ENCODE measurements at regions not wholly inside any gene's neighbourhood (a gene's known extent, or its start where the extent isn't known, plus 50 kb on each side); places are given as distances from the start of the nearest gene placed in this dataset.

GRCh38 chr16:86977076-86977676, 340.0 kb downstream of the C16orf95 start:
- H3K36me3 ChIP-seq (ENCODE audit: low read depth, missing control alignments): no peaks in the 10 kb centered on the region
- 77 to 80% methylated on average over 11 to 17 of the region's 17 CpGs for WGBS, 2 donors

GRCh38 chr16:86978445-86979030, 338.7 kb downstream of the C16orf95 start:
- H3K36me3 ChIP-seq (ENCODE audit: low read depth, missing control alignments): no peaks in the 10 kb centered on the region
- H3K27me3 ChIP-seq: no peaks in the 10 kb centered on the region
- no peak for DNase-seq
- no peak for TF ChIP-seq POLR2A (IDR thresholded peaks at IDR 0.05)
- no peak for TF ChIP-seq CTCF (IDR thresholded peaks at IDR 0.05)
- H3K27ac ChIP-seq: no peak overlapping the region
- 80 to 91% methylated on average over 1 to 12 of the region's 12 CpGs for WGBS, 2 donors
- intact Hi-C loops (cut with DNase I; ENCODE audit: low total_unique reads): no loop called here
- no peak overlapping the region for H3K4me3 ChIP-seq
- no peaks in the 10 kb centered on the region for H3K9me3 ChIP-seq
- no peaks in the 10 kb centered on the region for H3K4me1 ChIP-seq

More at GRCh38 chr16:86977076-86977676, 340.0 kb downstream of the C16orf95 start:
- Histone ChIP-seq H3K4me3 (no peak overlapping the region), H3K4me1 (no peaks in the 10 kb centered on the region), H3K9me3 (no peaks in the 10 kb centered on the region), H3K27me3 (no peaks in the 10 kb centered on the region), H3K27ac (no peak overlapping the region)
- intact Hi-C loops (cut with DNase I; ENCODE audit: low total_unique reads): no loop called here
- no peak for TF ChIP-seq POLR2A (IDR thresholded peaks at IDR 0.05)
- no peak for TF ChIP-seq CTCF (IDR thresholded peaks at IDR 0.05)
- DNase-seq: no peak

- no peak for TF ChIP-seq POLR2A (IDR thresholded peaks at IDR 0.05)
- TF ChIP-seq CTCF (IDR thresholded peaks at IDR 0.05): no peak
- 82 to 97% methylated on average over 4 to 6 of the region's 6 CpGs for WGBS, 2 donors
- Histone ChIP-seq H3K27ac (no peak overlapping the region), H3K27me3 (no peaks in the 10 kb centered on the region), H3K4me1 (no peaks in the 10 kb centered on the region), H3K36me3 (ENCODE audit: low read depth, missing control alignments) (no peaks in the 10 kb centered on the region), H3K4me3 (no peak overlapping the region), H3K9me3 (no peaks in the 10 kb centered on the region)
- intact Hi-C loops (cut with DNase I; ENCODE audit: low total_unique reads): no loop called here
- no peak for DNase-seq
Measured at GRCh38 chr16:86979061-86979460, 338.1 kb downstream of the C16orf95 start.

GRCh38 chr16:86979984-86980553, 337.1 kb downstream of the C16orf95 start:
- no peak for TF ChIP-seq POLR2A (IDR thresholded peaks at IDR 0.05)
- no peak for TF ChIP-seq CTCF (IDR thresholded peaks at IDR 0.05)
- no peaks in the 10 kb centered on the region for H3K36me3 ChIP-seq (ENCODE audit: low read depth, missing control alignments)
- no peak overlapping the region for H3K27ac ChIP-seq
- no peaks in the 10 kb centered on the region for H3K4me1 ChIP-seq
- no peak overlapping the region for H3K4me3 ChIP-seq
- intact Hi-C loops (cut with DNase I; ENCODE audit: low total_unique reads): no loop called here
- H3K9me3 ChIP-seq: no peaks in the 10 kb centered on the region
- DNase-seq: no peak
- no peaks in the 10 kb centered on the region for H3K27me3 ChIP-seq
- WGBS, 2 donors: 87 to 90% methylated on average over 1 of the region's 1 CpG
